GM10266 (cell line): ENCODE measurements at regions not wholly inside any gene's neighbourhood (a gene's known extent, or its start where the extent isn't known, plus 50 kb on each side); places are given as distances from the start of the nearest gene placed in this dataset.

Experiments used
- DNase-seq: peaks from one replicate; pipeline ENCODE4 v3.0.0; 2012; ENCODE audit errors: extremely low spot score
- TF ChIP-seq, protein P1 (sequence below): IDR thresholded peaks from 2 replicates; pipeline ENCODE4 v1.5.1; 2012; ENCODE audit warnings: mild to moderate bottlenecking, low read depth; ENCODE audit not compliant: control insufficient read depth, insufficient read depth; ENCODE audit errors: missing control alignments

DNA sequence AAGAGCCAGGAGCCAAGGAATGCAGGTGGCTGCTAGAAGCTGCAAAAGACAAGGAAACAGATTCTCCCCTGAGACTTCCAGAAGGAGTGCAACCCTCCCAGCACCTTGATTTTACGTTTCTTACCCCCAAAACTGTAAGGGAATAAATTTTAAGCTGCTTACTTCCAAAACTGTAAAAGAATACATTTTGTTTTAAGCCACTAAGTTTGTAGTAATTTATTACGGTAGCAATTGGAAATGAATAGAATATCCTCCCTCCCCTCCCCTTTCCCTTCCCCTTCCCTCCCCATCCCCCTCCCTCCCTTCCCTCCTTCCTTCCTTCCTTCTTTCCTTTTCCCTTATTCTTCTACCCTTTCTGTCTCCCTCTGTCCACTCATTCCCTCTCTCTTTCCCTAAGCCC lies 203.7 kb upstream of the CFAP20DC start:
- no peak for DNase-seq
- TF ChIP-seq, protein P1, sequence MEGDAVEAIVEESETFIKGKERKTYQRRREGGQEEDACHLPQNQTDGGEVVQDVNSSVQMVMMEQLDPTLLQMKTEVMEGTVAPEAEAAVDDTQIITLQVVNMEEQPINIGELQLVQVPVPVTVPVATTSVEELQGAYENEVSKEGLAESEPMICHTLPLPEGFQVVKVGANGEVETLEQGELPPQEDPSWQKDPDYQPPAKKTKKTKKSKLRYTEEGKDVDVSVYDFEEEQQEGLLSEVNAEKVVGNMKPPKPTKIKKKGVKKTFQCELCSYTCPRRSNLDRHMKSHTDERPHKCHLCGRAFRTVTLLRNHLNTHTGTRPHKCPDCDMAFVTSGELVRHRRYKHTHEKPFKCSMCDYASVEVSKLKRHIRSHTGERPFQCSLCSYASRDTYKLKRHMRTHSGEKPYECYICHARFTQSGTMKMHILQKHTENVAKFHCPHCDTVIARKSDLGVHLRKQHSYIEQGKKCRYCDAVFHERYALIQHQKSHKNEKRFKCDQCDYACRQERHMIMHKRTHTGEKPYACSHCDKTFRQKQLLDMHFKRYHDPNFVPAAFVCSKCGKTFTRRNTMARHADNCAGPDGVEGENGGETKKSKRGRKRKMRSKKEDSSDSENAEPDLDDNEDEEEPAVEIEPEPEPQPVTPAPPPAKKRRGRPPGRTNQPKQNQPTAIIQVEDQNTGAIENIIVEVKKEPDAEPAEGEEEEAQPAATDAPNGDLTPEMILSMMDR = no peak

DNA sequence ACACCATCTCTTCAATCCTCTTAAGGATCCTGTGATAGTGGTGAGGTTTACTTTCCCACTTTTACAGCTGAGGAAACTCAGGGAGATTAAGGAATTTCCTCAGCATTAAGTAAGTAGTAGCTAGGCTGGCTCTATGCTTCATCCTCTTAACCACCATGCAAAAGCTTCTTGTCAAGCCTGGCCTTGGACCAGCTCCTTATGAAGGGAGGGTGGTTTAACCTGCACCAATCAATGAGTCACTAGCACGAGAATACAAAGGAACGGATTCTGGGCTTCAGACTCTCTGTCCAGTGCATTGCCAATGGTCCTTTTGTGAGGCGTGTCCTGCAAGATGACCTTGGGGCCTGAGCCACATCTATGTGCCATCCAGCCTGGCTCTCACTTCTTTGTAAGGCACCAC lies 202.0 kb upstream of the CFAP20DC start:
- DNase-seq = no peak
- TF ChIP-seq, protein P1 = no peak

DNA sequence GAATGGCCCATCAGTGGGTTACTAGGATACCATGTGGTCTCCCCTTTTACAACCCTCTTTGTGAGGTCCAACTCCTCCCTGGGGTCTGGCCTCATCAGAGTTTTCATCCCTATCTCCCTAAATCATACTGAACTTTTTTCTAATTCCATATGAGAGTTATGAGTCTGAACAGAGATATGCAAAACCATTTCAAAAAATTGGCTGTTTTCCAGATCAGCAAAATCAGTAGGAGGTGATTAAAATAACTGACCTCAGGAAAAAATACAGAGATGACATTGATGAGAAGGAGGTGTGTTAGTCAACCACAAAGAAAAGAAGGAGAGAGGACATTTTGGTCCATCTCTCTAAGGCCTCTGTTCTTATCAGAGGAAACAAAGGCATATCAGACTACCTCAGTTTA lies 200.8 kb upstream of the CFAP20DC start:
- DNase-seq = no peak
- TF ChIP-seq, protein P1 = no peak

DNA sequence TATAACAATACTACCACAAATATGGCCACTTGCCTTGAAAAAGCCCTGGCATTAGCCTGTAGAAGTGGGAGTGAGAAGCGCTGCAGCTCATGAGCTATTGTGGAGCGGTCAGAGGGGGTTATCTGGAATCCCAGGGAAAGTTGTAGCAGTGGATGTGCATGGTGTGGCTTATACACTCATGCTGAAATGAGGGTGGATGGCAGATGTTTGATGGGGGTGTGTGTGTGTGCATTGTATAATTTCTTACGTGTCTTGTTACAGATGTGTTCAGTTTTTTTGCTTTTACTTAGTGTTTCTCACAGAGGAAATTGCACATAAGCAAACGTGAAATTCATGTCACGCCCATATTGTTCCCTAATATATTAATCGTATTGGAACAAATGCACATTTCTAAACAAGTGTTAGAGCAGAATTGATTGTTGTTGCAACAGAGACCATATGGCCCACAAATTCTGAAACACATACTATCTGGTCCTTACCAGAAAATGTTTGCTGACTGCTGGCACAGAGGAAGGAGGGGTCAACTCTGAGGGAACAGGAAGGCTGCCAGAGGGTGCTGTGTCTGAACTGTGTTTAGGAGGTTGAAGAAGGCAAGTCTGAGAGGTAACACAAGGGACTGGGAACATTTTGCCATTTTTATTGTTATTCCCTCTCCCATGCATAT lies 200.0 kb upstream of the CFAP20DC start:
- TF ChIP-seq, protein P1 = no peak
- no peak for DNase-seq

DNA sequence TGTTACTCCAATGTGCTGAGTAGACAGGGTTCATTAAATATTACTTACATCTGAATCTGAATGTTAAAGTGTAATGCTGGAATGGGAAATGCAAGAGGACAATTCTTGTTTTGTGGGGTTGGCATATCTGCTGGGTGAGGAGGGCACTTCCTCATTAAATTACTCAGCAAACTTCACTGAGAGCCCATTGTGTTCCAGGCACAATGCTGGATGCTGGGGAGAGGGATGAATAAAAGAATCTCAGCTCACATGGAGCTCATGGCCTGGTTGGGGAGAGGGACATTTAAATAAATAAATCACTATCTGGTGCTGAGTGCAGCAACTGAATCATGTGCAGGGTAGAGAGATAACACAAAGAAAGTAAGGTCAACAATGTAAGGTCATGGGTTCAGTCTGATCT lies 199.2 kb upstream of the CFAP20DC start:
- no peak for DNase-seq
- TF ChIP-seq, protein P1 = no peak

- TF ChIP-seq, protein P1 = no peak
- peak; percentile 23 for DNase-seq
These were observed 197.6 kb upstream of the CFAP20DC start for GRCh38 chr3:59247402-59247841.

GRCh38 chr3:59246719-59247401 lies 197.0 kb upstream of the CFAP20DC start:
- TF ChIP-seq, protein P1 = no peak

More at GRCh38 chr3:59246719-59247401, 197.0 kb upstream of the CFAP20DC start:
- DNase-seq = peak; percentile 19
